KMS-11 (cell line): ENCODE measurements at regions not wholly inside any gene's neighbourhood (a gene's known extent, or its start where the extent isn't known, plus 50 kb on each side); places are given as distances from the start of the nearest gene placed in this dataset.

ENCODE experiments used
- H2AFZ ChIP-seq: fragments of 200-600 bp; sonication (generic); 2 replicates; pipeline ENCODE4 v1.6.1; 2016; ENCODE audit warnings: antibody characterized with exemption, mixed run types, low read depth
- H3K27ac ChIP-seq: fragments of 200-600 bp; sonication (generic); 2 replicates; pipeline ENCODE4 v1.6.1; 2016; ENCODE audit warnings: mild to moderate bottlenecking, mixed run types
- H3K27me3 ChIP-seq: fragments of 200-600 bp; sonication (generic); 2 replicates; pipeline ENCODE4 v1.6.1; 2017; ENCODE audit warnings: mild to moderate bottlenecking, low read depth, mixed run types, moderate library complexity; ENCODE audit not compliant: insufficient read depth
- H3K36me3 ChIP-seq: fragments of 200-600 bp; sonication (generic); 2 replicates; pipeline ENCODE4 v1.6.1; 2017; ENCODE audit warnings: mild to moderate bottlenecking, mixed run types; ENCODE audit not compliant: insufficient read depth
- H3K4me1 ChIP-seq: fragments of 200-600 bp; sonication (generic); 2 replicates; pipeline ENCODE4 v1.6.1; 2016; ENCODE audit warnings: mild to moderate bottlenecking, low read depth, mixed run types; ENCODE audit not compliant: poor library complexity, severe bottlenecking
- H3K4me2 ChIP-seq: fragments of 200-600 bp; sonication (generic); 2 replicates; pipeline ENCODE4 v1.7.0; 2016; ENCODE audit warnings: mild to moderate bottlenecking, mixed run types
- H3K4me3 ChIP-seq: fragments of 200-600 bp; sonication (generic); IDR thresholded peaks from 2 replicates; pipeline ENCODE4 v1.6.1; 2017; ENCODE audit warnings: low read depth, low read length, mixed read lengths; ENCODE audit not compliant: insufficient read depth
- H3K79me2 ChIP-seq: fragments of 200-600 bp; sonication (generic); 2 replicates; pipeline ENCODE4 v1.6.1; 2016; ENCODE audit warnings: low read depth, mixed run types; ENCODE audit not compliant: insufficient read depth
- H3K9ac ChIP-seq: fragments of 200-600 bp; sonication (generic); 2 replicates; pipeline ENCODE4 v1.6.1; 2016; ENCODE audit warnings: mild to moderate bottlenecking, mixed run types
- H4K20me1 ChIP-seq: fragments of 200-600 bp; sonication (generic); 2 replicates; pipeline ENCODE4 v1.6.1; 2016; ENCODE audit warnings: mild to moderate bottlenecking, mixed run types; ENCODE audit not compliant: insufficient read depth
- TF ChIP-seq, protein P1 (sequence below): fragments of 200-600 bp; sonication (generic); conservative IDR thresholded peaks from 2 replicates; pipeline ENCODE4 v1.6.1; 2017; ENCODE audit warnings: low read depth, mild to moderate bottlenecking, antibody characterized with exemption, low read length, moderate library complexity, mixed read lengths

DNA sequence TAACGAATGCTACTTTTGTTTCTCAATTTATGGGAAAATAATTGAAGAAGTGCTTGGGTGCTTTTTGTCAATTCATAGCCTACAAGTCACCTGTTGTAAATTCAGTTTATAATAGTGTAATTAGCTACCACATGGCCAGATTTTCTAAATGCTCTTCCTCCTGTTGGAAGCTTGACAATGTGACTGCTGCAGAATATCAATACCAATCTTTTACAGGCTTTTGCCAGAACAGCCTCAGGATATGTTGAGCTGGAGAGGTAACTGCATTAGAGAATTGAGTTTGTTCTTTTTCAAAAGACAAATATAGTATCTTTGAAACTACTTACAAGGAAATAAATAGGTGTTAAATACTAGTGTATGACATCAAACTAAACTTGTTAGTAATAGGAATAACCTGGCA is 277.8 kb downstream of the POU4F1 start:
- Histone ChIP-seq H3K4me2 (no peak overlapping the region), H3K27me3 (no peaks in the 10 kb centered on the region), H3K9ac (no peak overlapping the region), H3K4me1 (no peaks in the 10 kb centered on the region), H3K79me2 (no peaks in the 10 kb centered on the region), H2AFZ (no peak overlapping the region), H3K36me3 (no peaks in the 10 kb centered on the region), H4K20me1 (no peaks in the 10 kb centered on the region), H3K27ac (no peak overlapping the region), H3K4me3 (no peak overlapping the region)
- TF ChIP-seq, protein P1, sequence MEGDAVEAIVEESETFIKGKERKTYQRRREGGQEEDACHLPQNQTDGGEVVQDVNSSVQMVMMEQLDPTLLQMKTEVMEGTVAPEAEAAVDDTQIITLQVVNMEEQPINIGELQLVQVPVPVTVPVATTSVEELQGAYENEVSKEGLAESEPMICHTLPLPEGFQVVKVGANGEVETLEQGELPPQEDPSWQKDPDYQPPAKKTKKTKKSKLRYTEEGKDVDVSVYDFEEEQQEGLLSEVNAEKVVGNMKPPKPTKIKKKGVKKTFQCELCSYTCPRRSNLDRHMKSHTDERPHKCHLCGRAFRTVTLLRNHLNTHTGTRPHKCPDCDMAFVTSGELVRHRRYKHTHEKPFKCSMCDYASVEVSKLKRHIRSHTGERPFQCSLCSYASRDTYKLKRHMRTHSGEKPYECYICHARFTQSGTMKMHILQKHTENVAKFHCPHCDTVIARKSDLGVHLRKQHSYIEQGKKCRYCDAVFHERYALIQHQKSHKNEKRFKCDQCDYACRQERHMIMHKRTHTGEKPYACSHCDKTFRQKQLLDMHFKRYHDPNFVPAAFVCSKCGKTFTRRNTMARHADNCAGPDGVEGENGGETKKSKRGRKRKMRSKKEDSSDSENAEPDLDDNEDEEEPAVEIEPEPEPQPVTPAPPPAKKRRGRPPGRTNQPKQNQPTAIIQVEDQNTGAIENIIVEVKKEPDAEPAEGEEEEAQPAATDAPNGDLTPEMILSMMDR: no peak

DNA sequence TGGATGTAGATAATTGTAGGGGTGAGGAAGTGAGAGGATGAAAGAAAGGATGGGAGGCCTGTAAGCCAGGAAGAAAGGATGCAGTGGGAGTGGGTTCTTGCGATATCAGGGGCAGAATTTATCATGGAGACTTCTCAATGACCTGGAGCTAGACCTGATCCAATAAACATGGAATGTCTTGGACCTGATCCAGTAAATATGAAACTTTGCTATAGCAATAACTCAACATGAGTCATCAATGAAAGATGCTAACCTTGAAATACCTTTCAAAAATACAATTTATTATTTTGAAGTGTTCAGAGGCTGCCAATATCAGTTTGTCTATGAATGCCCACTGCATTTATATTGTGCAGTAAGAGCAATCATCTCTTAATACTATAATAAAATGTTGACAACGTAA is 279.5 kb downstream of the POU4F1 start:
- Histone ChIP-seq H3K9ac (no peak overlapping the region), H2AFZ (no peak overlapping the region), H3K4me2 (no peak overlapping the region), H3K4me1 (no peaks in the 10 kb centered on the region), H4K20me1 (no peaks in the 10 kb centered on the region), H3K4me3 (no peak overlapping the region), H3K27me3 (no peaks in the 10 kb centered on the region), H3K79me2 (no peaks in the 10 kb centered on the region), H3K36me3 (no peaks in the 10 kb centered on the region), H3K27ac (no peak overlapping the region)
- TF ChIP-seq, protein P1: no peak

DNA sequence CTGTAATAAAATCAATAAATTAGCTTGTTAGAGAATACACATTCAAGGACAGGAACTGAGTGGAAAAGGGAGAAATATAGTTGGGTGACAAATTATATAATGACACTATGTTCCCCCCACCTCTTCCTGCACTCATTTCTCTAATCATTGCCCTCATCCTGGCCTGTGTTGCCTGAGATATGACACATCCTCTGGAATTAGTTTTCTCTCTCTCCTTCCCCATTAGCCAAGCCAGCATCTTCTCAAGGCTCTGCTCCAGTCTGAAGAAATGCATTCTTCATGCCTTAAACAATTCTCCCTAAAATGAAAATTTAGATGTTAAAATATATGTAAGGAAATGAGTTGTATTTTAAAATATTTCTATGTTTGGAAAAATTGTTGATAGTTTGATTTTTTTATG is 280.3 kb downstream of the POU4F1 start:
- no peaks in the 10 kb centered on the region for H3K4me1 ChIP-seq
- no peak overlapping the region for H3K4me2 ChIP-seq
- no peak overlapping the region for H3K4me3 ChIP-seq
- H3K9ac ChIP-seq: no peak overlapping the region
- no peaks in the 10 kb centered on the region for H3K27me3 ChIP-seq
- no peak overlapping the region for H2AFZ ChIP-seq
- TF ChIP-seq, protein P1: no peak
- H4K20me1 ChIP-seq: no peaks in the 10 kb centered on the region
- no peaks in the 10 kb centered on the region for H3K79me2 ChIP-seq
- no peak overlapping the region for H3K27ac ChIP-seq
- H3K36me3 ChIP-seq: no peaks in the 10 kb centered on the region

DNA sequence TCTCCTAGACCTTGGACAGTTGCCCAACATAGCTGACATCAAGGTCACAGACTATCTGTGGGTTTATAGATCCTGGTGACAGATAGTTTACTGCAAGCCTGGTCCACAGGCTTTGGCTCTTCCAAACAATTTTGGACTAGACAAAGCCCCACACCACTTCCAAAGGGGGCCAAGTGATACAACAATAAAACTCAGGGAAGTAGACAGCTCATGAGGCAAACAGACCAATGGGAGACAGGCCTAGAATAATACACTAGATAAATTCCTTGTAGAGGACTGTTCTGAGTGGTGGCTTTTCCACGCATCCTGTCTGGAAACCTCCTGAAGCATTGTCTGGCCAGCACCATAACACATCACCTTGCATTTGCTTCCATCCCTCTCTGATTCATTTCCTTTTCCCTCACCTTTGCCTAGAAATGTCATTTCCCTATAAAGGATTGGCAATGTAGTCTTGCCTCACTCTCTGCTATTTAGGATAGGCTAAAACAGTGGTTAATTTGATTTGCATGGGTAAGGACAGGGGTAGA is 284.2 kb downstream of the POU4F1 start:
- no peaks in the 10 kb centered on the region for H4K20me1 ChIP-seq
- H3K4me1 ChIP-seq: no peaks in the 10 kb centered on the region
- H3K4me2 ChIP-seq: no peak overlapping the region
- H3K4me3 ChIP-seq: no peak overlapping the region
- H3K27ac ChIP-seq: no peak overlapping the region
- H2AFZ ChIP-seq: no peak overlapping the region
- TF ChIP-seq, protein P1: no peak
- H3K36me3 ChIP-seq: no peaks in the 10 kb centered on the region
- H3K9ac ChIP-seq: no peak overlapping the region
- no peaks in the 10 kb centered on the region for H3K27me3 ChIP-seq
- H3K79me2 ChIP-seq: no peaks in the 10 kb centered on the region
